Renal pelvis (tissue), 1 donor: ENCODE measurements at regions not wholly inside any gene's neighbourhood (a gene's known extent, or its start where the extent isn't known, plus 50 kb on each side); places are given as distances from the start of the nearest gene placed in this dataset.
"Not testable (repeated sequence)": the region's sequence is repeated elsewhere in the genome, so short reads cannot be mapped to it uniquely, and the experiment has no call there.

ENCODE experiments used
- DNase-seq: peaks from one replicate; pipeline ENCODE4 v3.0.0-alpha.2; 2013

- DNase-seq = no peak
Observed at GRCh38 chr5:51657340-51658240, 274.3 kb downstream of the ISL1 start.

DNA sequence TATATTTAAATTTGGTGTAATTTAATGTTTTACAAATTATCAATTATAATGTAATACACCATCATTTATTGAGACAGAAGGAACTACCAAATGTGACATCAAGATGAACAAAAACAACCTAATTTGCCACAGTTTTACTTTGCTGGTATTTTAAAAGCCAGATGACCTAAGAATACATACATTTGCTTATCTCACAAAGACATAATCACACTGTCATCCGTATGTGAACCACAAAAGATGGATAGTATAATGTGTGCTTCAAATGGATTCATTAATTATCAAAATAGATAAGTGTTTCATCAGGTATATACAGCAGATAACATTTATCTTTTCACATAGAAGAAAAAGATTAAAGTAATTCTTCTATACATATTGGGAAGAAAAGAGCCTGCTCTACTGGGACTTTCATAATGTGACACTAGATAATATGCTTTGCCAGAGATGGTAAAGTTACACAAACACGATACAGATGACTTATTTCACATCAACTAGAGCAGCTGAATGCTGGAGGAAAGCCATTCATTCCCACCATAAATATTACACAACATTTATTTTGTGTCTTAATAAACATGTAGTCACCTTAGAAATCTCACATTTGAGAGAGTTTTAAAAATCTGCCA is 278.5 kb downstream of the ISL1 start:
- no peak for DNase-seq

DNA sequence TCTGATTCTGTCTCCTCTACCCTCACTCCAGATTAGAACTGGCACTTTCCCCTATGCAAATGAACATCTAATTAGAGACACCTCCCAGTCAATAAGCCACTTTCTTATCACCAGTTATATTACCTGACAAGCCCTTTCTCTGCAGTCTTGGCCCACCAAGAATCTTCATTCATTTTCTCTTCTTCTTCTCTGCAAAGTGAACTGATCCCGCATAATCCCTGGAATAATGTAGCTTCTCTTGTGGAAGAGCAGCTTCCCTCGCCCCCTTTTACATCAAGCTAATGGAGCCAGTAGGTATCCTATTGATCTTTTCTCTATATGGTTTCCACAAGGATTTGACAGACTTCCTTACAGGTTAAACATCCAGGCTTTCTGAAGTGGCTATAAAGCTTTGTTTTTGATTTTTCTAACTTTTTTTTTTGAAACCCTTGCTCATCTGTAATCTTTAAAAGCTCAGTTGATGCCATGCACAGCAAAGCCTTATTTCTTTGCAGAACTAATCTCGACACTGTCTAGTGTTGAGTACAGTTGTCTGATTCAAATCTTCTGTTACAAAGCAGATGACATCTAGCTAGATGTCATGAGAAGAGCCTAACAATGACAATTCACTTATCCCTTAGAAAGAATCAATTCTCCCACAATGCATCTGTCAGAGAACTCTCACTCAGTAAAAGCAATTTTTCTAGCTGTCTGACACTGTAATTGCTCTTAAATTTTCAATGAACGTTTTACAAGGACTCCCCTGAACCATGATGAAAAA is 281.4 kb downstream of the ISL1 start:
- DNase-seq = no peak

GRCh38 chr5:51665251-51665593 is 282.0 kb downstream of the ISL1 start:
- DNase-seq = no peak

DNA sequence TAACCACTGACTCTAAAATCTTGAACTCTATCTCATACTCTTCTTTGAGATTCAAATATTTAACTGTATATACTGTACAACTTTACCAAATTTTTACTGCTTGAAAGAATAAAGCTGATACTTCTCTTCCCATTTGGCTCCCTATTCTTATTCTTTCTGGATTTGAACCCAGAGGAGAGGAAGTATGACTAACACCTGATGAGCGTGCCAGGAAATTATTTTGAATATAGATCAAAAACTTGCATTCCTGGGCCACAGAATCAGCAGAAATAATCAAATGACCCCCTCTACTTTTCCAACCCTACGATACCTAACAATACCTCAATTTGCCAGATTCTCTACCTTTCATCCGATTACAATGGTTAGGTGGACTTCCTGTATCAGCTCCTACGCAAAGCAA is 285.8 kb downstream of the ISL1 start:
- no peak for DNase-seq

DNA sequence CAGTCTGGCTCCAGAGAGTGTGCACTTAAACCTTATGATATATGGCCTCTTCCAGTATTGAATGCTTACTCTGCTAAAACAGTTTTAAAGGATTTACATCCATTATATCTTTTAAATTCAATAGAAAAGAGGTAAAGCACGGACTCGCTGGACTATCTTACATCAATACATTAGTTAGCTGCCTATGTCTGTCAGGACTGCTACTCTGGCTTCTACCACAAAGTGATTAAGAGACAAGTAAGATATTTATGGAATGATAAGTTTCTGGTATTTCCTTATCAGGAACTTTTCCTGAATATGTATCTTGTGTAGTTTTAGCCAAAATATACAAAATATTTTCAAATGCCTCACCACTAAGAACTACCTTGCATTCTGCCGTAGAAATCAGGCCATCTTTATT is 295.1 kb downstream of the ISL1 start:
- DNase-seq = no peak

DNA sequence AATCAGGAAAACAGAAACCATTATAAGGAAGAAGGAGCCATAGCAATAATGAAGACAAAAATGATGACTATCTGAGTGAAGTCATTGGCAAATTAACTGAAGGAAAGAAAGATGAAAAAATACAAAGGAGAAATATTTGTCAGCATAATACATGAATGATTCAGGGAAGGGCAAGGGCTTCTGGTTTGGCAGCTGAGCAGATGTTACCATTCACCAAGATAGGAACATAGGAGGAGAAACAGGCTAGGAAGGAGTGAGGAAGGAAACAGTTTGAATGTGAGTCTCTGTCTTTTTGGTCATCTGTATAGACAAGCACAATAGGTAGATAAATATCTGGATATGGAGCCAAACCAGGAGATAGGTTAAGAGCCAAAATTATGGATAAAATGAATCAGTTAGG is 296.0 kb downstream of the ISL1 start:
- no peak for DNase-seq

DNA sequence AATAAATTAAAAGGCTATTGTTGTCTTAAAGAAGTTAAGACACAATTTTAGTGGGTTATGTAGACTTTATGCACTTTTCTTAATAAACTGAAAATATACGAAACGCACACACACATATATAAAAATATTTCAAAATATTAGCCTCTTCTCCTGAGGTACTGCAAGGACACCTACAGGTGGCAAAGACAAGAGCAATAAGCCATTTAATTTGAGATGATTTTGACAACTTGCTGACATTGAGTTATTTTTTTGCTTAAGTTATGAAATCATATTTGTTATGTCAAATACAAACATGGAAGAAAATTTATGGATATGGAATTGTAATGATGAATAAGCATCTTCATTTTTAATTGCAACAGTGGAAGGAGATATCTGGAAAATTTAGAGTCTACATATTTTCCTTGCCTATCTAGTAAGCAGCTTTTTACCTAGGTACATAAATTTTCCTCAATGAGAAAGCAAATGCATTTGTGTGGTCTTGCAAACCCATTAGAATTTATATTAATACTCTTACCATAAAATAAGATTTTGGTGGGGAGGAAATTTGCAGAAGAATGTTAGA is 301.6 kb downstream of the ISL1 start:
- DNase-seq = no peak

GRCh38 chr5:51685419-51685818 is 302.2 kb downstream of the ISL1 start:
- DNase-seq = no peak

DNA sequence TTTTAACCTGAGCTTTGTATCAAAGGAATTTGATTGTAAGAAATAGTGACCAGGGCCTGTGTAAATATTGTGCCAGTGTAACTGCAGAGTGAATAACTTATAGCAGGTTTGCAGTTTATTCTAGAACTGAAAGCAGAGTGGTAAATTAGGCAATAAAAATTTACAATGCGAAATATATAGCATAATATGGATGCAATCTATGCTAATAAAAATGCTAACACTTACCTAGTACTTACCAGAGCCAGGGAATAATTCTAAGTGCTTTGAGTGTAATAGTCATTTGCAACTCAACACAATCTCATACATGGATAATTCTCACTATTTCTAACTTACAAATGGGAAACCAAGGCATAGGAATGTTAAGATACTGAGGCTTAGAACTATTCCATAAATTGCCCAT is 303.4 kb downstream of the ISL1 start:
- no peak for DNase-seq

GRCh38 chr5:51691538-51692079 is 308.4 kb downstream of the ISL1 start:
- no peak for DNase-seq

DNA sequence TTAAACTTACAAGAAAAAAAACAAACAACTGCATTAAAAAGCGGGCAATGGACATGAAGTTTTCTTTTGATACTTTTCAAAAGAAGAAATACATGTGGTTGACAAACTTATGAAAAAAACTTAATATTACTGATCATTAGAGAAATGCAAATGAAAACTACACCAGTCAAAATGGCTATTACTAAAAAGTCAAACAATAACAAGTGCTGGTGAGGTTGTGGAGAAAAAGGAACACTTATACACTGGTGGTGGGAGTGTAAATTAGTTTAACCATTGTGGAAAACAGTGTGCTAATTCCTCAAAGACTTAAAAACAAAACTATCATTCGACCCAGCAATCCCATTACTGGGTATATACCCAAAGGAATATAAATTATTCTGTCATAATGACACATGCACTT is 311.6 kb downstream of the ISL1 start:
- no peak for DNase-seq

- DNase-seq = no peak
Observed at GRCh38 chr5:51696122-51696521, 312.9 kb downstream of the ISL1 start.

GRCh38 chr5:51702046-51702445 is 318.8 kb downstream of the ISL1 start:
- not testable (repeated sequence) for DNase-seq

DNA sequence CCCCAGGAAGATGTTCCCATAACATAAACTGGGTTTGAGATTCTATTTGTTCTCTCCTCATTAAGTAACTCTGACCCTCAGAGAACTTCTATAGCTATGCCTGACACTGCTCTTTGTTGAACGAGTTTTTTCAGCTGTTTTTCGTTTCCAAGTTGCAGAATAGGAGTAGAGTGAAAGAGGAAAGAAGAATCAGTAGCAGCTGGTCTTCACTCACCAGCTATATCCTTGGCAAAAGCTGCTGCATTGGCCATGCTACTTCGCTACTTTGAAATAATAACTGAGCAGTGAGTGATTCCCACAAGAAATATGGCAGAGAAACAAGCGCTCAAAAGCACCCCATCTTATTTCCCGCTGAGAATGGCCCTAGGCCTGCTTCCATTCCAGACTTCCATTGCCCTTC is 329.0 kb downstream of the ISL1 start:
- no peak for DNase-seq

DNA sequence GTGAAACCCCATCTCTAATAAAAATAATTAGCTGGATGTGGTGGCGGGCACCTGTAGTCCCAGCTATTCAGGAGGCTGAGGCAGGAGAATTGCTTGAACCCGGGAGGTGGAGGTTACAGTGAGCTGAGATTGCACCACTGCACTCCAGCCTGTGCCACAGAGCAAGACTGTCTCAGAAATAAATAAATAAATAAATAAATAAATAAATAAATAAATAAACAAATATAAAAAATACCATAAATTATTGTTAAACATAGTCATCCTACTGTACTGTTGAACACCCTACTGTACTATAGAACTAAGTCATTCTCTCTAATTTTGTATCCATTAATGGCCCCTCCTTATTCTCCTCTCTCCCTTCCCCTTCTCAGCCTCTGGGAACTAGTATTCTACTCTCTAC is 332.2 kb downstream of the ISL1 start:
- DNase-seq = not testable (repeated sequence)

DNA sequence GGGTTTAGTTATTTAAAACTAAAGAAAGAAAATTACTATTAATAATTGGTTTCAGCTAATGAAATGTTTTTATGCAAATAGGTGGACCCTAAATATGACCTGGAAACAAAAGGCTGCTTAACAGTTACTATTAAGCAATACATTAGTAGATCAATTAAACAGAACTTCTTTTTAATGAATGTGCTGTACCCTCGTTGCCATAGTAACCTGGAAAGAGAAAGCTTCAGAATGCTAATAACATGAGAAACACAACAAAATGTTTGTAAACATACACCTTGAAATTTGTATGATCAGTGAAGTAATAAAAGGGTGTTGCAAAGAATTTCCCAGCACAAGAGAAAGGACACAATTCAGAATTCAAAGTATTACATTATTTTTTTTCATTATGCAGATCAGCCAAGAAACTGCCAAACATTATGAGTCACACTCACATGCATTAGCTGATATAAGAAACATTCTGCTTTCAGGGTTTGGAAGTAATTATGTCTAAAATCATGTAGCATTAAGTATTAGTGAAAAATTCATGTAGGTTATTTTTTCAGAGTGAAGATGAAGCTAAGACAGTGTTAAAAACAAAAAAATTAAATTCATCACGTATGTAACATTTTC is 348.3 kb downstream of the ISL1 start:
- no peak for DNase-seq

GRCh38 chr5:51732304-51732703 is 349.1 kb downstream of the ISL1 start:
- no peak for DNase-seq

- DNase-seq = no peak
Observed at GRCh38 chr5:51734677-51735076, 351.4 kb downstream of the ISL1 start.

DNA sequence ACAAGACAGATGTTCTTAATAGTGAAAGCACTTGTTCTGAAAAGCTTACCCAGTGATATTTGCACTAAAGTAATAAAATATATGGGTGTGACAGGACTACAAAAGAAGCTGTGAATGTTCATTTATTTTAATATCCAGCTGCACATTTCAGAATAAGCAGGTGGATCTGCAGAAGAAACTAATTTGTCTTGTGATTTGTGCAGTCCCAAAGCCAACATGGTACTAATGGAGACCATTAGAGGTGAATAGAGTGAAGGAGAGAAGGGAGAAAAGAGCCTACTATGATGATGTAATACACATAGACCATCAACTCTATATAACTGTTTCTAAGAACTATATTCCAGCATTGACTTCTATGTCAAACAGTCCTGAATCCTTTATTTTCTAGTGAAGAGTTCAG is 362.8 kb downstream of the ISL1 start:
- DNase-seq = no peak

- DNase-seq = no peak
Observed at GRCh38 chr5:51748647-51749046, 365.4 kb downstream of the ISL1 start.
